C1 segment of cervical spinal cord (tissue), 14 donors: ENCODE measurements at regions not wholly inside any gene's neighbourhood (a gene's known extent, or its start where the extent isn't known, plus 50 kb on each side); places are given as distances from the start of the nearest gene placed in this dataset.
"Not testable (repeated sequence)": the region's sequence is repeated elsewhere in the genome, so short reads cannot be mapped to it uniquely, and the experiment has no call there.

Source experiments
- DNase-seq, 14 donors: peaks; one replicate each; lab custom pipeline; 2025; lab: John Stamatoyannopoulos, UW

- DNase-seq = no peak
Observed at GRCh38 chrX:68995780-68996551, 167.1 kb downstream of the EFNB1 start.

- DNase-seq = no peak
Observed at GRCh38 chrX:68995386-68995779, 166.6 kb downstream of the EFNB1 start.

- DNase-seq = no peak
Observed at GRCh38 chrX:68994891-68995255, 166.1 kb downstream of the EFNB1 start.

GRCh38 chrX:68994135-68994890 is 165.5 kb downstream of the EFNB1 start:
- DNase-seq = peak in 1 of 14 donors; percentile 8

GRCh38 chrX:68992821-68993397 is 164.1 kb downstream of the EFNB1 start:
- DNase-seq = no peak

GRCh38 chrX:68991691-68992345 is 163.0 kb downstream of the EFNB1 start:
- DNase-seq = no peak

- DNase-seq = no peak
Observed at GRCh38 chrX:68990948-68991347, 162.1 kb downstream of the EFNB1 start.

- DNase-seq = peak in 1 of 14 donors; percentile 1
Observed at GRCh38 chrX:68989865-68990606, 161.2 kb downstream of the EFNB1 start.

GRCh38 chrX:68989456-68989855 is 160.6 kb downstream of the EFNB1 start:
- no peak for DNase-seq

GRCh38 chrX:68988865-68989264 is 160.0 kb downstream of the EFNB1 start:
- DNase-seq = no peak

- no peak for DNase-seq
Observed at GRCh38 chrX:68985135-68985755, 156.4 kb downstream of the EFNB1 start.

GRCh38 chrX:68983004-68983857 is 154.4 kb downstream of the EFNB1 start:
- peak in 1 of 14 donors; percentile 4 for DNase-seq

- DNase-seq = no peak
Observed at GRCh38 chrX:68982476-68982875, 153.7 kb downstream of the EFNB1 start.

- DNase-seq = no peak
Observed at GRCh38 chrX:68980906-68981616, 152.2 kb downstream of the EFNB1 start.

GRCh38 chrX:68978655-68979054 is 149.8 kb downstream of the EFNB1 start:
- DNase-seq = no peak

GRCh38 chrX:68978255-68978654 is 149.4 kb downstream of the EFNB1 start:
- DNase-seq = no peak

GRCh38 chrX:68953331-68953730 is 124.5 kb downstream of the EFNB1 start:
- DNase-seq = no peak

- not testable (repeated sequence) for DNase-seq
Observed at GRCh38 chrX:68951942-68952619, 123.3 kb downstream of the EFNB1 start.

GRCh38 chrX:68950937-68951336 is 122.1 kb downstream of the EFNB1 start:
- no peak for DNase-seq
